Left hindlimb (tissue), 1 donor: ENCODE measurements at regions not wholly inside any gene's neighbourhood (a gene's known extent, or its start where the extent isn't known, plus 50 kb on each side); places are given as distances from the start of the nearest gene placed in this dataset.
"Not testable (repeated sequence)": the region's sequence is repeated elsewhere in the genome, so short reads cannot be mapped to it uniquely, and the experiment has no call there.

Source experiments
- DNase-seq: peaks from one replicate; pipeline ENCODE4 v3.0.0-alpha.2; 2018

DNA sequence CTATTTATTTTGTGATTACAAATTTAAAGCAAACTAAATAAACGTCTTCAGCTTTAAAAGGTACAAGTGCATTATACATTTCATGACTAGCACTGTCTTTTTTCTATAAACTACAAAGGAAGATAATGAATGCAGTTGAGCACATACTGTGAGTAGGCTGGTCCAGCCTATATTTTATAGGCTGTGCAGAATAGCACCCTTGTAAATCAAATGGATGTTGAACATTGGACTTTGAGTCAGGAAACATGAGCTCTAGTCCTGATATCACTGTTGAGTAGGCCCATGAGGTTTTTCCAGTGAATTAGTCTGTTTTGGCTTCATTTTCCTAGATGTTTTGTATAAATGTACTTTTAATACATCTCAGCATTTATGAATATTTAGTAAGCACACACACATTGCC, 447.3 kb upstream of the KCNMB2 start:
- DNase-seq = no peak

DNA sequence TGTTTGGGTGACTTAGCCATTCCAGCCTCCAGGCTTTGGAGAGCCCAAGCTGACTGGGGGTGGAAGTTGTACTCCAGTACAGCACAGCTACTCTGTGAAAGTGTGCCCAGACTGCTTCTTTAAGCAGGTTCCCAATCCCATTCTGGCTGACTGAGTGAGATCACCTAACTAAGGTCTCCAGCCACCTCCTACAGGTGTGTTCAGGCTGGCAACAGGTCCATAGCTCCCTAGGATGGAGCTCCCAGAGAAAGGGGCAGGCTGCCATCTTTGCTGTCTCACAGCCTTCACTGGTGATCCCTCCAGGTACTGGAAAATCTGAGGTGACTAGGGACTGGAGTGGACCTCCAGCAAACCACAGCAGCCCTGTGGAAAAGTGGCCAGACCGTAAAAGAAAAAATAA, 445.3 kb upstream of the KCNMB2 start:
- no peak for DNase-seq

DNA sequence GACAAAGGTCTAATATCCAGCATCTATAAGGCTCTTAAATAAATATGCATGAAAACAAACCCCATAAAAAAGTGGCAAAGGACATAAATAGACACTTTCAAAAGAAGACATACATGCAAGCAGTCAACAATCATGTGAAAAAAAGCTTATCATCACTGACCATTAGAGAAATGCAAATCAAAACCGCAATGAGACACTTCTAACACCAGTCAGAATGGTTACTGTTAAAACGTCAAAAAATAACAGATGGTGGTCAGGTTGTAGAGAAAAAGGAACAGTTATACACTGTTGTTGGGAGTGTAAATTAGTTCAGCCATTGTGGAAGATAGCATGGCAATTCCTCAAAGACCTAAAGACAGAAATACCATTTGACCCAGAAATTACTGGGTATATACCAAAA, 440.7 kb upstream of the KCNMB2 start:
- no peak for DNase-seq

DNA sequence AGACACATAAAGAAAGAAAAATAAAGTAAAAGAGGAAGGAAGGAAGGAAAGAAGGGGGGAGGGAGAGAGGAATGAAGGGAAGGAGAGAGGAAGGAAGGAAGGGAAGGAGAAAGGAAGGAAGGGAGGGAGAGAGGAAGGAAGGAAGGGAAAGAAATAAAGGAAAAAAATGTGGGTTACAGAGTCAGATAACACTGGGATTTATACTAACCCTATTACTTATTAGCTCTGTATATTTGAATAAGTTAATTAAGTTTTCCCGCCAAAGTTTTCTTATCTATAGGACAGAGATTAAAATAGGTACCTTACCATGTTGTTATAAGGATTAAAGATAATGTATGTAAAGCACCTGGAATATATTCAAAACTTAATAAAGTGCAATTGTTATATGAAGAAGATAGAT, 439.3 kb upstream of the KCNMB2 start:
- no peak for DNase-seq

DNA sequence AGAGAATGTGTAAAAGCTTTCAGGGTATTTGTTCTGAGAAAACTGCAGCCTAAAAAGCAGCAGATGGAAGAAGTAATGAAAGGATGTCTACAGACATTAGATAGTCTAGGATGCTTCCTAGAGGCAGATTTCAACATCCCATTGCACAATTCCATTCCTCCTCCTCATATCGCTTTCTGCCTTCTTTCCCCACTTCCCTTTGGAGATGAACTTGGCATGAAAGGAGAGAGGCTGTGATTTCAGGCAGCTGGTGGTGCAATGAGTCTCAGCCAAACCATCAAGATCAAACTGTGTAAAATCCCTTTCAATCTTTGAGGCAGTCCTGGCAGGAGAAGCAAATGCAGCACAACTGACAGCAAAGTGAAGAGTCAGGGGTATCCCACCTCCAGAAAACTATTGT, 438.7 kb upstream of the KCNMB2 start:
- DNase-seq = no peak

DNA sequence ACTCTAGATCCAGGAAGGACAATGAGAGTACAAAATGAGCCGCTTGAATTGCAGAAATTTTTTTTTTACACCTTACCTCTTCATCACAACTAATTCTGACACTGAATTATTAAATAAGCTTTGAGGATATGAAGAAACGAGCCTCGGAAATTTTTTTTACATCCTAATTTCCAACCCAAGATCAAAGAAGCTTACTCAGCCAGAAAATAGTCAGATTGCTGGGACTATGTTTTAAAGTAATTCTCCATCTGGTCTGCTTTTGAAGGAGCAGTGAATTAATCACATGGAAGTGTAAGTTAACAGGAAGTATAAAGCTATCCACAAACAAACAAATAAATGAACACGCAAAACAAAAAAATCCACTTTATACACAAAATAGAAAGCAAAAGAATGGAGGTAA, 437.0 kb upstream of the KCNMB2 start:
- no peak for DNase-seq

DNA sequence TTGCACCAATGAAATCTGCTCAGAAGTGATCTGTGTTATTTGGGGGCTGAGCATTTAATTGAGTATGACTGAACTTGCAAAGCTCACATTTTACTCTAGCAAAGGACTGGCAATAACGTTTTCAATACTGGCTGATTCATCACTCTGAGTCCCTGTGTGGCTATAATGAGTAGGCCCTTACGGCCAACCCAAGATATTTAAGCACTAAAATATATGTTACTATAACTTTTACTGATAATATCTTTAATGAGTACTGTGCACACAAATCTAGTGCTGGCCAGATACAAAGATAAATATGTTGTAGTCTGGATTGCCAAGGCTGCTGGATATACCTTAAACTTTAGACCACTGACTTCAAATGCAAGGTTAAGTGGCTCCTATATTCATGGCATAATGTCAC, 436.4 kb upstream of the KCNMB2 start:
- DNase-seq = no peak

DNA sequence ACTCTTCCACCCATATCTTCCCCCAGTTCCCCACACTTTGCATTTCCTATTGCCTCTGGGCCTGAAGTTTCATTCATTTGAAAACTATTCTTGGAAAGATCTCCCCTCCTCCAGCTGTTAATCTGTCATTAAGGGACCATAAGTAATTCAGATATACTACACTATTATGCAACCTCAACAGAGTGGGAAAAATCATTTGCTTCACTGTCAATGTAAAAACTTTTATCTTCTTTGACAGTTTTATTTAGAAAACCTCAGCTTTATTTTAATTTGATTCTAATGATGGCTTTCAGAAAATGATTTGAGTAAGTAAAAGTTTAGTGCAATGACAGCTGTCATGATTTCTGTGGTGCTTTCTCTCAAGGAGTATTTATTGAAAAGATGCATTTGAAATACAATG, 435.3 kb upstream of the KCNMB2 start:
- no peak for DNase-seq

DNA sequence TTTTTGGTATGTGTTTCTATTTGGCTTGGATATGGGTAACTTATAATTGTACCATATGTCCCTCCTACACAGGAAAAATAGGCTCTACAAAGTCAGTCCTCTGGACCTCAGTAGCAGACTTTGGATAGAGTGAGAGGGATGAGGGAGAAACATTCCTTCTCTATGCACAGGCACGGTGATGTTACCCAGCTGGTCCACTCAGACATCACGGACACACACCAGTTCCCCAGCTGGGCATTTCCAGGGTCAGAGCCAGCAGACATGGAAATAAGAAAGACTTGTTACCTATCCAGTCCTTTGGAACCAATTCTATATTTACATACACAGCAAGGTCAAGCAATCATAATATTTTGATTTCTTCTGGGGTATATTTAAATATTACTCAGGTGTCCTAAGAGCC, 433.1 kb upstream of the KCNMB2 start:
- no peak for DNase-seq

DNA sequence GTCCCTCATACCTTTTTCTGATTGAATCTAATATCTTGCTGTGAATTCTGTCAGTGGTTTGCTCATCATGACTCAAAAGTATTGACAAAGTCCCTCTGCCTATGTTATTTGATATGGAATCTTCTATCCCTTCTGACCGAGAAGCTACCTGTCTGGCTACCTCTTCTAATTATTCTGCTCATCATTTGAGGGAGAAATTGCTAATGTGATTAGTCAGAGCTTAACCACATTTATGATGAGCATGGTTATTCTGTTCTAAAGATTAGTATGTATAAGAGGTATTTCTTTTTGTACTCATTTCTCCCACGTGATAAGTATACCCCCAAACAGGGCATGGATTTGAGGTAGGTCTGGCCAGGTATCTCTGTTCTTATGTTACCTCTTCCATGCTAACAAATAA, 428.4 kb upstream of the KCNMB2 start:
- no peak for DNase-seq

DNA sequence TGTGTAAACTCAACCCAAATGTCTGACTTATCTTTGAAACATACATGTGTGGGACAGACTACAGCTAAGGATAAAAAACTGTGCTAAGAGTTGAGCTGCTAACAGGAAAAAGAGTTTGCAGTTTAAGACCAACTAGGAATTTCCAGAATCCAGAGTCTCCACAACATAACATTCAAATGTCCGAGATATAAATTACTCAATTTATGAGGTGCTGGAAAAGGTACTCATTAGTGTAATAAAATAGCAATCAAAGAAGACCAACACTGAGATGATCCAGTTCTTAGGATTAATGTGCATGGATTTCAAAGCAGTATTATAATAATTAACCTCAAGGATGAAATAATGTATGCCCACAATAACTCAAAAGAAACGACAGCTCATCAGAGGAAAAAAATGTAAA, 426.5 kb upstream of the KCNMB2 start:
- no peak for DNase-seq

DNA sequence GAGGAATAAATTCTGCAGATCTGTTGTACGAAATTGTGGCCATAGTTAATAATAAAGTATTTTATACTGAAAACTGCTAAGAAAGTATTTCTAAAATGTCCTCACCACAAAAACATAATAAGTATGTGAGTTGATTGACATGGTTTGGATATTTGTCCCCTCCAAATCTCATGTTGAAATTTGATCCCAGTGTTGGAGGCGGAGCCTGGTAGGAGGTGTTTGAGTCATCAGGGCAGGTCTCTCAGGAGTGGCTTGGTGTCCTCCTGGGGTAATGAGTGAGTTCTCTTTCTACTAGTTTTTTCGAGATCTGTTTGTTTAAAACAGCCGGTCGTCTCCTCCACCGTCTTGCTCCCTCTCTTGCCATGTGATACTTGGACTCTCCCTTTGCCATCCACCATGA, 424.1 kb upstream of the KCNMB2 start:
- no peak for DNase-seq

DNA sequence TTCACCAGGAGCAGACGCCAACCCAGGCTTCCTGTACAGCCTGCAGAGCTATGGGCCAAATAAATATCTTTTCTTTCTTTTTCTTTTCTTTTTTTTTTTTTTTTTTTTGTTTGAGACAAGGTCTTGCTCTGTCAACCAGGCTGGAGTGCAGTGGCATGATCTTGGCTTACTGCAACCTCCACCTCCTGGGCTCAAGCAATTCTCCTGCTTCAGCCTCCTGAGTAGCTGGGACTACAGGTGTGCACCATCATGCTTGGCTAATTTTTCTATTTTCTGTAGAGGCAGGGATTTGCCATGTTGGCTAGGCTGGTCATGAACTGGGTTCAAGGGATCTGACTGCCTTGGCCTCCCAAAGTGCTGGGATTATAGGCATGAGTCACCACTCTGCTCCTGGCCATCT, 423.7 kb upstream of the KCNMB2 start:
- not testable (repeated sequence) for DNase-seq

DNA sequence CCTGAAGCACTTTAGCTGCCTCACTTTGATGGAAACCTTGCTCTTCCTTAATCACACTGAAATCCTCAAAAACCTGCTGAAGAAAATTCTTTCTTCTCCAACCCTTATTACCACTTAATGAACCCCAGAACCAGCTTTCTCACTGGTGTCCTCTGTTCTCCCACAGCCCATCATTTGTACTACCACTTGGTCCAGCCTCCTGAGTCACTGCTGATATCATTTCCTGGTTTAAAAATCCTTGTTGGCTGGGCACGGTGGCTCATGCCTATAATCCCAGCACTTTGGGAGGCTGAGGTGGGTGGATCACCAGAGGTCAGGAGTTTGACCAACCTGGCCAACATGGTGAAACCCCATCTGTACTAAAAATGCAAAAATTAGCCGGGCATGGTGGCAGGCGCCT, 418.6 kb upstream of the KCNMB2 start:
- no peak for DNase-seq

DNA sequence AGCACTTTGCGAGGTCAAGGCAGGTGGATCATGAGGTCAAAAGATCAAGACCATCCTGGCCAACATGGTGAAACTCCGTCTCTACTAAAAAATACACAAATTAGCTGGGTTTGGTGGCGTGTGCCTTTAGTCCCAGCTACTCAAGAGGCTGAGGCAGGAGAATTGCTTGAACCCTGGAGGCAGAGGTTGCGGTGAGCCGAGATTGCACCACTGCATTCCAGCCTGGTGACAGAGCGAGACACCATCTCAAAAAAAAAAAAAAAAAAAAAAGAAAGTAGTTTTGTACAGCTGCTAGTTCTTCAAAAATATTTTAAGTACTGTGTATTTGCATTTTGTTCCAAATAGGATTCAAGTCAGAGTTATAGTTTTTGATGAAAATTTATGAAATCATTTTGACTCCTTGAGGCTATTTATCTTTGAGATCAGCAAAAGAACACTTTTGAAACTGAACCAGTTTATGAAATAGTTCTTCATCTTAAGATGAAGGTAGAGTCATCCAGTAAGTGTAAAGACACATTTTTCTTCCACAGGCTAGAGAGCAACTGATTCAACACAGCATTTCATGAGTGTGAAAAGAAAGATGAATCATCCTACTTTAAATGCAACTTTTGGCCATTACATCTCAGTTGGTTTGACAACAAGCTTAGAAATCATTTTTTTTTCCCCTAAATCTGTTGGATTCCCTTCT, 416.5 kb upstream of the KCNMB2 start:
- DNase-seq = not testable (repeated sequence)

DNA sequence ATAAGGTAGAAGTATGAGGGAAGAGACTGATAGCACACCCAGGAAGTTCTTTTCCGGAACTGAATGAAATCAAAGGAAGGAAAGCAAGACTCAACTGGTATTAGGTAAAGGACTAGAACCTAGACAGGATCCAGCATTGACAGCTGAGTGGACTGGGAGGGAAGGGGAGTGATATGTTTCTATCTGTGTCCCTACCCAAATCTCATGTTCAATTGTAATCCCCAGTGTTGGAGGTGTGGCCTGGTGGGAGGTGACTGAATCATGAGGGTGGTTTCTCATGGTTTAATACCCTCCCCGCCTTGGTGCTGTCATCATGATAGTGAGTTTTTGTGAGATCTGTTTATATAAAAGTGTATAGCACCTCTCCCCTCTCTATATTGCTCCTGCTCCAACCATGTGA, 415.9 kb upstream of the KCNMB2 start:
- DNase-seq = no peak

DNA sequence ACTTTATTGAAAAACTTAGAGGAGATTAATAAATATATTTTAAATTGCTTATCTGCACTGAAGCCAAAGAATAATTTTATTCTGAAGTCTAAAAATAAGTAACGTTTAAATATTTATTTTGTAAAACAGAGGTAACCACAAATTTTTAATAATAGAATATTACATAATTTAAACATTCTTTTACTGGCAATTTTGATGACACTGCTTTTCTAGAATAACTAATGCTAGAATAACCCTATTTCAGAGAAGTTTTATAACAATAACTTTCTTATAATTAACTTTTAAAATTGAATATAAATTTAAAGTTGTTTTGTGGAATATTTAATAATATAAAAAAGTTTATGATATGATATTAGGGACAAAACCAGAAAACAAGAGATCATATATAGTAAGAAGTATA, 409.6 kb upstream of the KCNMB2 start:
- DNase-seq = no peak

DNA sequence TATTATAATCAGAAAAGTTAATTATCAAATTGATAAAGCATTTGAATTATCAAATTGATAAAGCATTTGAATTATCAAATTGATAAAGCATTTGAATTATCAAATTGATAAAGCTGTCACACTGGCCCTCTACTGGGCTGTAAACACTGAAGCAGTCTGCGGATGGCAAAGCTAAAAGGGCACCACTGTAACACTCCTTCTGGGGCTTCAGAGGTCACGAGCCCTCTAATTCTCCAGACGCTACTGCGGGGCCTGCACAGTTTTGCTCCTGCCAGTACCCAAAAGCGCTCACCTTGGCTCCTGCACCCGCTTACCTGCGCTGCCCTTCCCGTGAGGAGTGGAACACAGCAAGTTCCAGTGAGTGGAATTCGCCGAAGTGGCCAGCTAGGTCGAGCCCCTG, 409.0 kb upstream of the KCNMB2 start:
- DNase-seq = no peak

DNA sequence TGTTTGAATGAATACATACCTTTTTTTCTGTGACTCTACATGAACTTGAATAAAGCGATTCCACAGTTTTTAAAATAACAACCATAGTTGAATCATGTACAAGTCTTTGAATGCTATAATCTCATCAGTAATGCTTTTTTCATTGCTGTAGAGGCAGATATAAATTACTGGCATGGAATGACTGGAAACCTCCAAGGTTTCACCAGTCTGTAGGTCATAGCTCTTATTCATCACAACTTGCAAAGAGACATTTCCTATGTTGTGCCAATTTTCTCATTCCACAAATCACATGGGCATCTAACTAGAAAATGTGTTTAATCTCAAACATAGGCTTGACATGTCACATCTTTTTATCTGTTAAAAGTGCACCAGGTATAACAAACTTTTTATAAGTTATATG, 407.1 kb upstream of the KCNMB2 start:
- no peak for DNase-seq

DNA sequence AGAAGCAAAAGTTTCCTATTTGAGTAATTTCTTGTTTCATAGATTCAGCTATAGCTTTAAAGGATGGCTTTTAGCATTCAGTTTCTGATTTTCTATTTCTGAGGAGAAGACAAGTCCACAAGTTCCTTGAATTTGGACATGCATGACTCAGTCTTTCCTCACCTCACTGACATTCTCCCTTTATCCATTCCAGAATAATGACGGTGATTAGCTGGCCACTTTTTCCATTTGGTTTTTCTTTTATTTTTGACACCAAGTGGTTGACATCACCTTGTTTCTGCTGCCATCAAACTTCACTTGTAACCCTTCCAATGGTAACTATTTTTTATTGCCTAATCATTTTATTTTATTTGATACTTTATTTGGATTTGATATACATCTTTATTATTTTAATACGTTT, 404.4 kb upstream of the KCNMB2 start:
- no peak for DNase-seq

DNA sequence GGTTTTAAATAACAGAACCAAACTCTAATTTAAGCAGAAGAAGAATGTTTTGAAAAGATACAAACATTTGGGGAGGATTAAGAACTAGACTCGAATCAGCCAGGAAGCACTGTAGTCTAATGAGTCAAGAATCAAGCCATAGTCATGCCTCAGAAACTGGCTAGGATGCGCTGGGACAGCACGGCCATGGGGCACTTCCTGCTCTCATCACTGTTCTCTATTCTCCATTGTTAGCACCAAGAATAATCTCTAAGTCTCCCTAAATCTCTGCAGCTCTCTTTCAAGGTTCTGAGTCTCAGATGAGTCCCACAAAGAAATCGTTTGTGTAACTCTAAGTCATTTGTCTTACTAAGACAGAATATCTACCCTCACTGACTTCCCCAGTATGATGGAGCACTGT, 399.0 kb upstream of the KCNMB2 start:
- no peak for DNase-seq

DNA sequence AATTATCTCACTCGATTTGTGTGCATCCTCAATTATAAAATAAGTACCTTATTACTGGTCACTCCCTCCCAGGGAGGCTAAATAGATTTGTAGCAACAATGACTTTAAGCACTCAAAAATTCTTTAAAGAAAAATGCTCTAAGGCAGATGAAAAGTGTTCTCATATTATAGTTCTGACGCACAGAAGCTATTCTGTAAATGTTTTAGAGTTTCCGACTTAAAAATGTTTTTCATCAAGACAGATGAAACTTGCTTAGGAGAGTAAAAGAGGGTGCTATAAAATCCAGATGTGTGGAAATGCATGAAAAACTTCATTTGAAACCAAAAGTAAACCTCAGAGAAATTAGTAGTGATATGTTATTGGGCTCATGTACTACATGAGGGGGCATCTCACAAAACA, 398.4 kb upstream of the KCNMB2 start:
- DNase-seq = no peak

DNA sequence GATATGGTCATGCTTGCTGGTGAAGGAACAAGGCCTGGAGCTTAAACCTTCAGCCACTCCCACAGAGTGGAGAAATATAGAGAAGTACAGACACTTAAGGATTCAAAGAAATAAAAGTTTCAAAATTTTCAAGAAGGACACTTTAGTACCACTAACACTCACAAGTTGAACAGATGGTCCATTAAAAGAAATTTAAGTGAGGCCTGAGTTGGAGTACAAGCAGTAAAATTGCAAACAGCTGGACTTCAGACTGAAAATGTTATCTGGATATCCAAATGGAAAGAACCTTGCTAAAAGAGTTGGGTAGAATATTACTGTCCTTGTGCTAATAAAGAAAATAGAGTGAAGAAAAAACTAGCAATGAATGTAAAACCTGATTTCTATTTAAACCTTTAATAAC, 397.1 kb upstream of the KCNMB2 start:
- no peak for DNase-seq

DNA sequence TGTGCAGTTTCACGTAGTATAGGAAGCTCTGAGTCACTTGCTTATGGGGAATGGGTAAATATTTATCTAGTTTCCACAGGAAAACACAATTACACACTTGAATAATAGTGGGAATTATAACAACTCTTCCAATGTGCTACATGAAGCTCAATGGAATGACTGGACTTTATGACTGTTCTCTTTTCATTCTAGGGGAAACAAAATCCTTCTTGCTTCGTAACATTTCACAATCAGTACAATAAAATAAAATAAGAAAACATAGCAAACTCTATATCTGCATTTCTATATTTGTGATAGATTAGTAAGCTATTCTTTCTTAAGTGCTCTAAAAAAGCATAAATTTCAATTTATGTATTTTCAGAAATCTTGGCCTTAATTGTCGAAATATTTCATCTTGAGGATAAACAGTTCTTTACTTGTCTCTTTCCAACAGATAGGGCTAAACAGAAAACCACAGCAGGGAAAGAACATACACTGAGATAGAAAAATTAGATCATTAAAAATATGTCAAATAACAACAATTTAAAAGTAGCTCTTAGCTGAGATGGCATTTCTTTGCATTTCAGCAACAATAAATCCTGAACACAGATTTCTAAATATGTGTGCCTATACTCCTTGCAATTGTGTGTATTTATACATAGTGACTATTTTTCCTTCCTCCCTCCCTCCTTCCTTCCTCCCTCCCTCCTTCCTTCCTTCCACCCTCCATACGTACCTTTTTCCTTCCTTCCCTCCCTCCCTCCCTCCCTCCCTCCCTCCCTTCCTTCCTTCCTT, 395.5 kb upstream of the KCNMB2 start:
- DNase-seq = no peak

DNA sequence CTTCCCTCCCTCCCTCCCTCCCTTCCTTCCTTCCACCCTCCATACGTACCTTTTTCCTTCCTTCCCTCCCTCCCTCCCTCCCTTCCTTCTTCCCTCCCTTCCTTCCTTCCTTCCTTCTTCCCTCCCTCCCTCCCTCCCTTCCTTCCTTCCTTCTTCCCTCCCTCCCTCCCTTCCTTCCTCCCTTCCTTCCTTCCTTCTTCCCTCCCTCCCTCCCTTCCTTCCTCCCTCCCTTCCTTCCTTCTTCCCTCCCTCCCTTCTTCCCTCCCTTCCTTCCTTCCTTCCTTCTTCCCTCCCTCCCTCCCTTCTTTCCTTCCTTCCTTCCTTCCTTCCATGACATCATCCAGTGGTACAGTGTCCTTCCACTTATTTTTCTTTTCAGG, 394.9 kb upstream of the KCNMB2 start:
- not testable (repeated sequence) for DNase-seq
